PC-3 (cell line): ENCODE measurements at regions not wholly inside any gene's neighbourhood (a gene's known extent, or its start where the extent isn't known, plus 50 kb on each side); places are given as distances from the start of the nearest gene placed in this dataset.

Experiments
- EZH2 ChIP-seq: fragments of 300-600 bp; sonication (generic); IDR thresholded peaks from one replicate; pipeline ENCODE4 v1.6.1; 2017; ENCODE audit warnings: antibody characterized with exemption, mild to moderate bottlenecking, low read length; ENCODE audit not compliant: unreplicated experiment
- EZH2phosphoT487 ChIP-seq: fragments of 300-600 bp; sonication (generic); IDR thresholded peaks from 2 replicates; pipeline ENCODE4 v1.6.1; 2018; ENCODE audit warnings: mild to moderate bottlenecking, antibody characterized with exemption, low read length, borderline replicate concordance

DNA sequence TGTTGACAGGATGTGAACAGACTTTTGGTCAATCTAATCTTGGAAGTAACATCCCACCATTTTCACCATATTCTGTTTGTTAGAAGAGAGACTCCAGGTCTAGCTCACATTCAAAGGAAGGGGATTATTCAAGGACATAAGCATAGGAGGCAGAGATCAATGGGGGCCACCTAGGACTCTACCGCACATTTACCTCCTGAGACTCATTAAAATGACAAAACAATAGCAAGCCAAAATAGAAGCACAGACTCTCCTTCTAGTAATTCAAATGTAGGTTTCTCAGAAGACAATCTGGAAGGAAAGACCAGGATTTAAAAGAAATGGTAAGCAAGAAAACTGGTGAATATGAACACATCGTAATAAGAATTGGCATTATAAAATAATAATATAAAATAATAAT is 156.4 kb upstream of the KYNU start:
- TF ChIP-seq EZH2 (no peak), EZH2phosphoT487 (no peak)
